B cell (primary cell): ENCODE measurements at regions not wholly inside any gene's neighbourhood (a gene's known extent, or its start where the extent isn't known, plus 50 kb on each side); places are given as distances from the start of the nearest gene placed in this dataset.

ENCODE experiments used
- CTCF ChIP-seq: fragments of 200-600 bp; IDR thresholded peaks from one replicate; pipeline ENCODE4 v1.8.0; 2022; ENCODE audit warnings: antibody characterized with exemption, mild to moderate bottlenecking
- EZH2 ChIP-seq: IDR thresholded peaks from 2 replicates; pipeline ENCODE4 v1.6.1; 2012; ENCODE audit warnings: borderline replicate concordance, low read depth, mild to moderate bottlenecking, moderate library complexity, low read length; ENCODE audit not compliant: insufficient read depth, poor library complexity, severe bottlenecking

DNA sequence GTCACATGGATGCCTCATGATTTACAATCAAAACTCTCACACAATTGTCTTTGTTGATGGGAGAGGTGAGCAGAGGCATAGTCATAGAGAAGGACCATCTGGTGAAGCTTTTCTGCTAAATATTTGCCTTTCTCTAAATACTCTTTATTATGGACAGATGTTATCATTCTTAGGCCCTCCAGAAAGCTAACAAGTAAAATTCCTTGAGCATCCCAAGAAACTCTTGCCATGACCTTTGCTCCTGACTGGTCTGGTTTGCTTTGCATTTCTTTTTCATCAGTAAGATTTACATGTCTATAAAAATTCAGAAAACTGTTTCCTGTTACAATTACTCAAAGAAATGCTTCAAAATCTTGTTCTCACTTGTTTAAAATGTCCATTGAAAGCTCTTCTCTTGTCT lies 1336.6 kb upstream of the CDH8 start:
- TF ChIP-seq CTCF (no peak), EZH2 (no peak)
